Neural progenitor cell (in vitro differentiated cells): ENCODE measurements at regions not wholly inside any gene's neighbourhood (a gene's known extent, or its start where the extent isn't known, plus 50 kb on each side); places are given as distances from the start of the nearest gene placed in this dataset.

Experiments used
- EZH2 ChIP-seq: fragments of 200-600 bp; sonication (generic); IDR thresholded peaks from 2 replicates; pipeline ENCODE4 v1.6.1; 2017; ENCODE audit warnings: antibody characterized with exemption, mild to moderate bottlenecking, moderate library complexity
- TF ChIP-seq, protein P1 (sequence below): fragments of 200-600 bp; sonication (generic); IDR thresholded peaks from 2 replicates; pipeline ENCODE4 v1.5.1; 2017; ENCODE audit warnings: antibody characterized with exemption, mild to moderate bottlenecking

GRCh38 chr5:120122703-120123102 is 341.4 kb upstream of the PRR16 start:
- TF ChIP-seq, protein P1, sequence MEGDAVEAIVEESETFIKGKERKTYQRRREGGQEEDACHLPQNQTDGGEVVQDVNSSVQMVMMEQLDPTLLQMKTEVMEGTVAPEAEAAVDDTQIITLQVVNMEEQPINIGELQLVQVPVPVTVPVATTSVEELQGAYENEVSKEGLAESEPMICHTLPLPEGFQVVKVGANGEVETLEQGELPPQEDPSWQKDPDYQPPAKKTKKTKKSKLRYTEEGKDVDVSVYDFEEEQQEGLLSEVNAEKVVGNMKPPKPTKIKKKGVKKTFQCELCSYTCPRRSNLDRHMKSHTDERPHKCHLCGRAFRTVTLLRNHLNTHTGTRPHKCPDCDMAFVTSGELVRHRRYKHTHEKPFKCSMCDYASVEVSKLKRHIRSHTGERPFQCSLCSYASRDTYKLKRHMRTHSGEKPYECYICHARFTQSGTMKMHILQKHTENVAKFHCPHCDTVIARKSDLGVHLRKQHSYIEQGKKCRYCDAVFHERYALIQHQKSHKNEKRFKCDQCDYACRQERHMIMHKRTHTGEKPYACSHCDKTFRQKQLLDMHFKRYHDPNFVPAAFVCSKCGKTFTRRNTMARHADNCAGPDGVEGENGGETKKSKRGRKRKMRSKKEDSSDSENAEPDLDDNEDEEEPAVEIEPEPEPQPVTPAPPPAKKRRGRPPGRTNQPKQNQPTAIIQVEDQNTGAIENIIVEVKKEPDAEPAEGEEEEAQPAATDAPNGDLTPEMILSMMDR = no peak
- no peak for TF ChIP-seq EZH2
